ENCODE measurements at regions not wholly inside any gene's neighbourhood (a gene's known extent, or its start where the extent isn't known, plus 50 kb on each side); places are given as distances from the start of the nearest gene placed in this dataset.

- ATAC-seq = no peak
- Histone ChIP-seq H3K27me3 (ENCODE audit: control insufficient read depth, insufficient read depth, low read length) (no peaks in the 10 kb centered on the region), H3K4me1 (ENCODE audit: control insufficient read depth, insufficient read depth, low read length) (no peaks in the 10 kb centered on the region), H3K36me3 (ENCODE audit: control insufficient read depth, insufficient read depth, low read length) (no peaks in the 10 kb centered on the region), H3K27ac (ENCODE audit: low read length) (no peak overlapping the region), H3K4me3 (ENCODE audit: low read depth in 2 of 2, low read length in 2 of 2) (no peak overlapping the region), H3K9me3 (ENCODE audit: control insufficient read depth, insufficient read depth, low read depth, low read length) (no peaks in the 10 kb centered on the region)
- POLR2A ChIA-PET = no interaction called here
- in situ Hi-C loops (cut with HindIII; ENCODE audit: low pct_unique_long_range_greater_than_20kb, low sequenced_read_pairs) (no loop called here), intact Hi-C loops (cut with micrococcal nuclease; ENCODE audit: unreplicated experiment) (no loop called here)
- CTCF ChIA-PET = no interaction called here
- no peak for DNase-seq (ENCODE audit: low read depth, low spot score)
- no TSS peak for BruUV-seq (replicated peaks)
- TF ChIP-seq CTCF (IDR thresholded peaks at IDR 0.05) = no peak
- no peak for TF ChIP-seq SIN3A (IDR thresholded peaks at IDR 0.05; ENCODE audit: borderline replicate concordance, insufficient read depth, low read depth, low read length)
- TF ChIP-seq TCF7L2 (IDR thresholded peaks at IDR 0.05; ENCODE audit: low read depth, low read length) = no peak
- no peak for TF ChIP-seq REST (IDR thresholded peaks at IDR 0.05; ENCODE audit: insufficient read depth in 1 of 2, low read depth in 2 of 2, low read length in 1 of 2)
- TF ChIP-seq POLR2AphosphoS5 (IDR thresholded peaks at IDR 0.05; ENCODE audit: low read depth, low read length) = no peak
Measured at GRCh38 chr21:31536138-31536537, 123.4 kb upstream of the SOD1 start.

- no TSS peak for BruUV-seq (replicated peaks)
- H3K27ac ChIP-seq (ENCODE audit: low read length) = no peak overlapping the region
- no peaks in the 10 kb centered on the region for H3K4me1 ChIP-seq (ENCODE audit: control insufficient read depth, insufficient read depth, low read length)
- ChIA-PET POLR2A (no interaction called here), CTCF (no interaction called here)
- no peaks in the 10 kb centered on the region for H3K9me3 ChIP-seq (ENCODE audit: control insufficient read depth, insufficient read depth, low read depth, low read length)
- TF ChIP-seq TCF7L2 (IDR thresholded peaks at IDR 0.05; ENCODE audit: low read depth, low read length) (no peak), CTCF (IDR thresholded peaks at IDR 0.05) (no peak), REST (IDR thresholded peaks at IDR 0.05; ENCODE audit: insufficient read depth in 1 of 2, low read depth in 2 of 2, low read length in 1 of 2) (no peak), SIN3A (IDR thresholded peaks at IDR 0.05; ENCODE audit: borderline replicate concordance, insufficient read depth, low read depth, low read length) (no peak), POLR2AphosphoS5 (IDR thresholded peaks at IDR 0.05; ENCODE audit: low read depth, low read length) (no peak)
- intact Hi-C loops (cut with micrococcal nuclease; ENCODE audit: unreplicated experiment) = no loop called here
- H3K4me3 ChIP-seq (ENCODE audit: low read depth in 2 of 2, low read length in 2 of 2) = no peak overlapping the region
- ATAC-seq = no peak
- H3K36me3 ChIP-seq (ENCODE audit: control insufficient read depth, insufficient read depth, low read length) = no peaks in the 10 kb centered on the region
- in situ Hi-C loops (cut with HindIII; ENCODE audit: low pct_unique_long_range_greater_than_20kb, low sequenced_read_pairs) = no loop called here
- DNase-seq (ENCODE audit: low read depth, low spot score) = no peak
- no peaks in the 10 kb centered on the region for H3K27me3 ChIP-seq (ENCODE audit: control insufficient read depth, insufficient read depth, low read length)
Measured at GRCh38 chr21:31531967-31532366, 127.5 kb upstream of the SOD1 start.
